Small intestine (tissue), 7 donors: ENCODE measurements at regions not wholly inside any gene's neighbourhood (a gene's known extent, or its start where the extent isn't known, plus 50 kb on each side); places are given as distances from the start of the nearest gene placed in this dataset.

ENCODE experiments used
- DNase-seq, 2 donors: peaks; one replicate each; pipeline versions ENCODE4 v3.0.0 to v3.0.0-alpha.2; 2013
- FAIRE-seq: peaks from 2 replicates; lab custom pipeline; 2012; peaks lifted over from hg19 to GRCh38; lab: Jason Lieb, UNC
- H3K27ac ChIP-seq, 3 donors: one replicate each; pipeline ENCODE4 v1.5.1; 2013; ENCODE audit warnings: low read length in 2 of 3, mild to moderate bottlenecking in 2 of 3, control low read depth in 1 of 3, inconsistent platforms in 1 of 3, low read depth in 1 of 3, moderate library complexity in 1 of 3
- H3K27me3 ChIP-seq, 3 donors: one replicate each; pipeline ENCODE4 v1.6.1; 2013; ENCODE audit warnings: low read length in 3 of 3, inconsistent platforms in 1 of 3; ENCODE audit not compliant: control insufficient read depth in 3 of 3, insufficient read depth in 3 of 3
- H3K36me3 ChIP-seq, 3 donors: one replicate each; pipeline ENCODE4 v1.6.1; 2013; ENCODE audit warnings: low read length in 3 of 3, inconsistent platforms in 1 of 3, low read depth in 1 of 3, mild to moderate bottlenecking in 1 of 3, moderate library complexity in 1 of 3; ENCODE audit not compliant: control insufficient read depth in 3 of 3, insufficient read depth in 2 of 3
- H3K4me1 ChIP-seq, 3 donors: one replicate each; pipeline ENCODE4 v1.6.1; 2013; ENCODE audit warnings: low read length in 2 of 3, inconsistent platforms in 1 of 3, low read depth in 1 of 3, mild to moderate bottlenecking in 1 of 3, moderate library complexity in 1 of 3; ENCODE audit not compliant: control insufficient read depth in 3 of 3, insufficient read depth in 2 of 3
- H3K4me3 ChIP-seq, 3 donors: one replicate each; pipeline ENCODE4 v1.5.1; 2013; ENCODE audit warnings: low read length in 3 of 3, control low read depth in 1 of 3, inconsistent platforms in 1 of 3, low read depth in 1 of 3, mild to moderate bottlenecking in 1 of 3, moderate library complexity in 1 of 3
- H3K9me3 ChIP-seq, 2 donors: one replicate each; pipeline ENCODE4 v1.6.1; 2013; ENCODE audit warnings: low read depth in 1 of 2, low read length in 1 of 2; ENCODE audit not compliant: control insufficient read depth in 2 of 2, insufficient read depth in 1 of 2
- WGBS, 3 donors: extraction: QIAGEN DNeasy Blood & Tissue Kit; methylation state at CpG; one replicate each; pipeline ENCODE4 v1.1.7; 2013; 5-methylcytosine and 5-hydroxymethylcytosine counted together
- donor health status: healthy with polysubstance abuse.
- donor health status: control.
- donor health status: control.
- donor health status: Bipolar disorder and iron deficiency.
- donor health status: healthy.

GRCh38 chr2:126177479-126177878, 478.5 kb upstream of the GYPC start:
- 81 to 94% (median 93%) methylated on average over 2 of the region's 2 CpGs for WGBS, 3 donors
- Histone ChIP-seq H3K36me3 (no peaks in the 10 kb centered on the region), H3K27ac (no peak overlapping the region), H3K9me3 (no peaks in the 10 kb centered on the region), H3K27me3 (no peaks in the 10 kb centered on the region), H3K4me1 (no peaks in the 10 kb centered on the region), H3K4me3 (no peak overlapping the region)
- FAIRE-seq, result no peak
- no peak for DNase-seq

DNA sequence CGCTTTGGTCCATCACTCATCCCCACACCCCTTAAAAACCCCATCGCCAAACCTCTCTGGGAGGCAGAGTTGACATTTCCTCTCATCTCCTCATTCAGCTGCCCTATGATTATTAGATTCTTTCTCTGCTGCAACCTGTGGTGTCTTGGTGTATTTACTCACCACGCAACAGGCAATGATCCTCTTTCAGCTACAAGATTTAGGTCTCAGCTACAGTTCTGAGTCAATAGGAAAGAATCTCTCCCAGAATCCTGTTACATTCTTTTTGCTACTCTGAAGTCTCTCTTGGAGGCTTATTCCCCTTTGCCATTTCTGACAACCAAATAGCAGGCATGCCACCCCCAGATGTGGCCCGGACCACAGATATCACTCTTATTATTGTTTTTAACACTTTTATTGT, 468.3 kb upstream of the GYPC start:
- H3K4me1 ChIP-seq, result no peaks in the 10 kb centered on the region
- no peak overlapping the region for H3K4me3 ChIP-seq
- DNase-seq (no peak), FAIRE-seq (no peak)
- no peaks in the 10 kb centered on the region for H3K36me3 ChIP-seq
- peaks cover 0 to 2% of the 10 kb centered on the region in 2 donors for H3K9me3 ChIP-seq
- no peak overlapping the region for H3K27ac ChIP-seq
- no peaks in the 10 kb centered on the region for H3K27me3 ChIP-seq
- 76 to 86% (median 81%) methylated on average over 4 of the region's 4 CpGs for WGBS, 3 donors

- H3K36me3 ChIP-seq, result no peaks in the 10 kb centered on the region
- H3K27me3 ChIP-seq, result no peaks in the 10 kb centered on the region
- WGBS, 3 donors, result 43 to 75% (median 55%) methylated on average over 4 of the region's 4 CpGs
- H3K9me3 ChIP-seq, result peaks cover 0 to 2% of the 10 kb centered on the region in 2 donors
- no peak overlapping the region for H3K27ac ChIP-seq
- FAIRE-seq (no peak), DNase-seq (no peak)
- H3K4me1 ChIP-seq, result no peaks in the 10 kb centered on the region
- H3K4me3 ChIP-seq, result no peak overlapping the region
Measured at GRCh38 chr2:126189527-126189926, 466.4 kb upstream of the GYPC start.

DNA sequence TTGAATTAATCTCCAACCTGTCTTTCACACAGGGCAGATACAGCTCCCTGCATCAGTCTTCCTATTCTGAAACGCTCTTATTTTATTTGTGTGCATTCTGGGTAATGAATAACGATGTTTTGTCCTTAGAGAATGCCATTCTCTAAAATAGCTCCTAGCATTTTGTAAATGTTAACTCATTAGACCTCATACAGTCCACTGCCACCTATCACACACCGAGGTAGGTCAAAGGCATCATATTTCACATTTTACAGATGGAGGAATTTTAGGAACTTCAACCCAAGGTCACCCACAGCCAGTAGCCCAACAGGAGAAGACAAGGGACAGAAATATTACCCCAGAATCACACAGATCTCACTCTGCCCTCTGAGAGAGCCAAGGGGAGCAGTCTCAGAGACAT, 455.4 kb upstream of the GYPC start:
- DNase-seq (no peak), FAIRE-seq (no peak)
- no peaks in the 10 kb centered on the region for H3K4me1 ChIP-seq
- H3K27ac ChIP-seq, result no peak overlapping the region
- WGBS, 3 donors, result 17 to 41% (median 26%) methylated on average over 3 of the region's 3 CpGs
- H3K9me3 ChIP-seq, result no peaks in the 10 kb centered on the region
- no peak overlapping the region for H3K4me3 ChIP-seq
- H3K27me3 ChIP-seq, result no peaks in the 10 kb centered on the region
- H3K36me3 ChIP-seq, result no peaks in the 10 kb centered on the region

GRCh38 chr2:126208266-126208665, 447.7 kb upstream of the GYPC start:
- no peak for DNase-seq
- 51 to 78% (median 57%) methylated on average over 3 of the region's 3 CpGs for WGBS, 3 donors
- Histone ChIP-seq H3K27ac (no peak overlapping the region), H3K4me3 (no peak overlapping the region), H3K27me3 (no peaks in the 10 kb centered on the region), H3K36me3 (no peaks in the 10 kb centered on the region), H3K9me3 (no peaks in the 10 kb centered on the region), H3K4me1 (no peaks in the 10 kb centered on the region)
- FAIRE-seq, result no peak

DNA sequence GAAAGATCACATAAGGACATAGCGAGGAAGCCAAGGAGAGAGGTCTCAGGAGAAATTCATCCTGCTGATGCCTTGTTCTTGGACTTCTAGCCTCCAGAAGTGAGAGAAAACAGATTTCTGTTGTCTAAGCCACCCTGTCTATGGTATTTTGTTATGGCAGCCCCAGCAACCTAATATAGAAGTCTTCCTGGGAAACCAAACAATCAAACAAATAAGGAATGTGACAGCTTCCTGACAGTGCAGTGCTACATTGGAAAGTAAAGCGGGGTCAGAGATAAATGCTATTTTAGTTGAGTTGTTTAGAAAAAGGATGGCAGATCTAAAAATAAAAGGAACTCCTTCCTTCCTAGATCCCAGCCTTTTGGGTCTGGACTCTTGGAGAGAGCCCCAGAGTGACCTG, 443.2 kb upstream of the GYPC start:
- H3K27me3 ChIP-seq, result no peaks in the 10 kb centered on the region
- FAIRE-seq (no peak), DNase-seq (no peak)
- H3K4me3 ChIP-seq, result no peak overlapping the region
- no peaks in the 10 kb centered on the region for H3K36me3 ChIP-seq
- no peaks in the 10 kb centered on the region for H3K9me3 ChIP-seq
- no peak overlapping the region for H3K27ac ChIP-seq
- WGBS, 3 donors, result 76 to 87% (median 85%) methylated on average over 2 of the region's 2 CpGs
- H3K4me1 ChIP-seq, result no peaks in the 10 kb centered on the region

DNA sequence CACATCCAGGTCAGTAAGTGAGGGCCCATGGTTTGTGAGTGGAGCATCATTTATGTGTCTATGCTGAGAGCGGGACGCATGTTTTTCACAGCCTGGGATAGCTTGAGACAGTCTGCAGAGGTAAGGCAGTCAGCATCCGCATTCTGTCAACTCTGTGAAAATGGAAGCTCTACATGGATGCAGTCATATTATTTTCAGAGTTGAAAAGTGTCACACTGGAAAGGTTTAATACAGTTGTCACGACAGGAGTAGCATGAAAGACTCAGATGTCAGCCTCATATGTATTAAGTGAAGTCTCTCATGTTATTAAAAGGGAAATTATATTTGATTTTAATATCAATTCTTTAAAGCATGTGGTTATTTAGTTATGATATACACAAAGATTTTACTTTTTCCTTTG, 436.9 kb upstream of the GYPC start:
- FAIRE-seq (no peak), DNase-seq (no peak)
- Histone ChIP-seq H3K4me1 (no peaks in the 10 kb centered on the region), H3K9me3 (peaks cover 0 to 2% of the 10 kb centered on the region in 2 donors), H3K27ac (no peak overlapping the region), H3K27me3 (no peaks in the 10 kb centered on the region), H3K36me3 (no peaks in the 10 kb centered on the region), H3K4me3 (no peak overlapping the region)
- WGBS, 3 donors, result 90 to 94% (median 90%) methylated on average over 4 of the region's 4 CpGs

DNA sequence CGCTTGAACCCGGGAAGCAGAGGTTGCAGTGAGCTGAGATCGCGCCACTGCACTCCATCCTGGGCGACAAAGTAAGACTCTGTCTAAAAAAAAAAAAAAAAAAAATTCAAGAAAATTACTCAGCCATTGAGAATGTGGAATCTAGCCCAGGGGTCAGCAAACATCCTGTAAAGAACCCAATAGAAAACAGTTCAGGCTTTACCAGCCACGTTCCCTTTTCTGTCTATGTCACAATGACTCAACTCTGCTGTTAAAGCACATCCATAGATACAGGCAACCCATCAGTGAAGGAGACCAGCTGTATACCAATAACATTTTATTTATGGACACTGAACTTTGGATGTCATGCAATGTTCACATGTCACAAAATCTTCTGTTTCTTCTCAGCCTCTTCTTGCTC, 435.6 kb upstream of the GYPC start:
- no peak overlapping the region for H3K27ac ChIP-seq
- no peak for DNase-seq
- H3K27me3 ChIP-seq, result no peaks in the 10 kb centered on the region
- H3K9me3 ChIP-seq, result peaks cover 0 to 2% of the 10 kb centered on the region in 2 donors
- no peaks in the 10 kb centered on the region for H3K36me3 ChIP-seq
- H3K4me1 ChIP-seq, result no peaks in the 10 kb centered on the region
- no peak overlapping the region for H3K4me3 ChIP-seq
- no peak for FAIRE-seq
- 69 to 79% (median 70%) methylated on average over 6 of the region's 6 CpGs for WGBS, 3 donors

DNA sequence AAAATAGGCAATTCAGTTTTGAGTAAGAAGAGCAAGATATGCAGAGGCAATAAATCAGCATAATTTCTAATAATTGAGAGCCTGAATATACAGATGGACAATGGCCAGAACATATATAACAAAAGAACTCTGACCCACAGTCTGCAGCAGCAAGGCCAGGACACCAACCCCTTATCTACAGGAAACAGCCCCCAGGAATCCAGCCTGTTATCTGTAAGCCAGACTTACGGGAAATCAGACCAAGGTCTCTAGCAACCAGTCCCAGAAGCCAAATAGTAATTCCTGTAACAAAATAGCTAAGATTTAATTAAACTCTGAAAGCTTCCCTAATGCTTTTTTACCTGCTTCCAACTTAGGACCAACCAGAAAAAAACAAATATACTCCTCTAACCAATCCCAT, 434.5 kb upstream of the GYPC start:
- Histone ChIP-seq H3K36me3 (no peaks in the 10 kb centered on the region), H3K4me3 (no peak overlapping the region), H3K9me3 (peaks cover 0 to 2% of the 10 kb centered on the region in 2 donors), H3K27me3 (no peaks in the 10 kb centered on the region), H3K27ac (no peak overlapping the region), H3K4me1 (no peaks in the 10 kb centered on the region)
- no peak for FAIRE-seq
- WGBS, 3 donors, result 26 to 44% (median 27%) methylated on average over 1 of the region's 1 CpG
- DNase-seq, result no peak
